Superior temporal gyrus (tissue), 1 donor: ENCODE measurements at regions not wholly inside any gene's neighbourhood (a gene's known extent, or its start where the extent isn't known, plus 50 kb on each side); places are given as distances from the start of the nearest gene placed in this dataset.

ENCODE experiments used
- DNase-seq: peaks from one replicate; pipeline ENCODE4 v3.0.0-alpha.2; 2016; ENCODE audit errors: extremely low spot score

DNA sequence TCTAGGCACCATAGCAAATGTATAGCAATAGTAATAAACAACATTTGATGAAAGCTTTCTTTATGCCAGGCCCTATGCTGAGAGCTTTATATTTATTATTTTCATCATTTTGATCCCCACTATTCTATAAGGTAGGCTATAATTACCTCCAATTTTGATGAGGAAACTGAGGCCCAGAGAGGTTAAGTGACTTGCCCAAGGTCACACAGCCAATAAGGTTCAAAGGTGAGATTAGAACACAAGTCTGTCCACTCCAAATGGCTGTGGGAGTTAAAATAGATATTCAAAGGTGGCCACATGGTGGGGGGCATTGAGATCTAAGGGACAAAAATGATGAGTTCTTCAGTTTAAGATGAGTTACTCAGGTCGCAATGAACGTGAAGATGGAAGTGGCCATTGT lies 269.9 kb downstream of the BMP7 start:
- DNase-seq, result no peak

DNA sequence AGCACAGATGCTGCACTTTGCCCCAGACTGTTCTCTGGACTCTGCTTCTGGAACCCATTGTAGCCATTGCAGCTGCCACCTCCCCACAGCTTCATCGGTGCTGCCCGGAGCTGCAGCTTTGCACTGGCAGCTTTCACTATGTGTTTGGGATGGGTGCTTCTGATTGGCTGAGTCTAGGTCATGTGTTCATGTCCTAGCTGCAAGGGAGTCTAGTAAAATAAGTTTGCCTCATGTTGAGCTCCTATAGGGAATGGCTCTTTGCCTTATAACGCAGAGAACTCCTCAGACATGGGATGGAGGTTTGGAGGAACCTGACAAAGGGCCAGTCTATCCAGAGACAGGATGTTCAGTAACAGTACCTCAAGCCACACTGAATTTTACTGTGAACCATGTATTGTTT lies 268.0 kb downstream of the BMP7 start:
- DNase-seq, result no peak

DNA sequence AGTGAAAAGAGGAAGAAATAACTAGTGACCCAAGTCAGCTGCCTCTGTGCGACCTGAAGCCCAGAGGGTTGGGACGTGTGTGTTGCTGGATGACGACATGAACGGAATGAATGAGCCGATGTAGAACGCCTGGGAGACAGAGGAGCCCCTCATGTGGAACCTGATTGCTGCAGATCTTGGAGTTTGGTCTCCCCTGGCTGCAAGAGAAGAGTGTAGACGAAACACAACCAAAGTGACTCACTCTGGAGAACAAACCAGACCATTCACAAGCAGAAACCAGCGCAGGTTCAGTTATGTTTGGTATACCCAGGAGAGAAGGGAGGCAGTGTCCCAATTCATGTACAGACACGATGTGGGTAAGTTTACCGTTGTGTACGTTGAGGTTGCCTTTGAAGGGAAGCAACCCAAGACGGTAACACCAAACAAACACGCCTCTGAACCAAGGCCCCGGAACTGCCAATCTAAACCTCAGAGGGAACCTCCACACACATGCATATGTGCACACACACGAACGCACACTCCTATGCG lies 265.9 kb downstream of the BMP7 start:
- no peak for DNase-seq

DNA sequence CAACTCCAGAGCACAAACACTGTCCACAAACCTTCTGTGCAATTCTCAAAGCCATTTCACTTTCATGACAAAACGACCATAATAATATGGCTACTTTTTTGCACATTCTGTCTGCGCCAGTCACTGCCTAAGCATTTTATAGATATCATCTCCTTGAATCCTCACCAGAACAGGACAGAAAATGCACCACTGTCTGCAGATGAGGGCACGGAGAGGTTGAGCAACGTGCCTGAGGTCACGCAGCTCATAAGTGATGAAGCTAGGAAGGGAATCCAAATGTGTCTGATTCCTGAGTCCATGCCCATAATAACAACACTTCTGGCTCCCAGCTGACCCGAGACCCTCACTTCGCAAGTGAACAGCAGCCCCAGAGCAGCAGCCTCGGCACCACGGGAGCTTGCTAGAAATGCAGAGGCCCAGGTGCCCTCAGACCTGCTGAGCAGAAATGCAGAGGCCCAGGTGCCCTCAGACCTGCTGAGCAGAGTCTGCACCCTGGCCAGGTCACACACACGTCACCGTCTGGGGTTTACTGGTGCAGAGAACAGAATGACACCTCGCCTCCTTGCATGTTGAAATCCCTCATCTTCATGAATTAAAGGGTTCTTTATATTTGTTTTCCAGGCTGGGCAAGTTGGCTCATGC lies 265.2 kb downstream of the BMP7 start:
- no peak for DNase-seq

DNA sequence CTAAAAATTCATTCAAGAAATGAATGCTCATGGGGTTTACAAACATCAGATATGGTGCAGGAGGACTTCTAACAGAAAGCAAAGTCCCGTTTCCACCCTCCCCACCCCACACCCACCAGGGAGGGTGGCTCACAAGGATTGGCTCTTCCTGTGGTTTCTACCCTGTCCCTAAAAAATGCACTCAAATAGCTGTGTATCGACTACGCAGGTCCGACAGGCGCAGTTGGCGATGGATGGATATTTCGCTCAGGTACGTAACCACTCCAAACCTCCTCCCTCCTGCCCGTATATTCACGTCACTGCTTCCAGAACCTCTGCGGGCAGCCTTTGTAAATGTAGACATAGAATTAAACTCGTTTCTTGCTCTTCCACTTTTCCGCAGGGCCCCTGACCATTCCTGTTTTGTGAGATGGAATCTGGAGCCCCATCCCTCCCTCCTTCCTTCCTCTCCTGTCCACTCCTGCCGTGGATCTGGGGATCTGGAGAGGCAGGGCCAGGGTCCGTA lies 264.3 kb downstream of the BMP7 start:
- no peak for DNase-seq

DNA sequence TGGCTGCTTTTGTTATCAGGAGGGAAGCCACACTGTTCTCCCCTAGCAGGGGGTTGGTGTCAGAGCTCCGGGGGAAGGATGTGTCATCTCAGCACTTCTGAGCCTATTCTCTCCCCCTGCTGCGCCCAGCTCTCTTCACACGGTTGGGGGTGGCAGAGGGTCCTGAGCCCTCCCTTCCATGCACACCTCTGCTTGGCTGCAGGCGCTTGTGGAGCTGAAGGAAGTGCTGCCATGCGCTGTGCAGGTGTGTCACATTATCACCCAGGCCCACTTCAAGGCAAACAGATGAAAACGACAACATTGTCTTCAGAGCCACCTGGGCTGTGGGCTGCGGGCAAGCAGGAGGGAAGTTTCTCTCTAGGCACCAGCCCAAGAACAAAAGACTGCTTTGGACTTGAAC lies 263.4 kb downstream of the BMP7 start:
- no peak for DNase-seq

DNA sequence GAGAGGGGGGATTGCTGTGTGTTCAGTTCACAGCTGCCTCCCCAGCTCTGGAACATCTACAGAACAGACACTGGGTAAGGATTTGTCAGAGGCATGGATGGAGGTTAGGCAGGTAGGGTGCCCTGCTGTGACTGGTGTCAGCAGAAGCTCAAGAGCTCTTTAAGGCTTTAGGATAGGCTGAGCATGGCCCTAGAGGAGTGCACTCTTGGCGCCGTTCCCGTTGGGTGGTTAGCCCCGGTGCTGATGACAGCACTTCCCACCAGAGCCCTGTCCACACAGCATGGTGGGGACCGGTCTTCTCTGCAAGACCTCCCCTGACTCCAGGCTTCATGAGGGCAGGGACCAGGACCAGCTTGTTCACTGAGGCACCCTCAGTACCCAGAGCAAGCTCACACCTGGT lies 262.0 kb downstream of the BMP7 start:
- no peak for DNase-seq

DNA sequence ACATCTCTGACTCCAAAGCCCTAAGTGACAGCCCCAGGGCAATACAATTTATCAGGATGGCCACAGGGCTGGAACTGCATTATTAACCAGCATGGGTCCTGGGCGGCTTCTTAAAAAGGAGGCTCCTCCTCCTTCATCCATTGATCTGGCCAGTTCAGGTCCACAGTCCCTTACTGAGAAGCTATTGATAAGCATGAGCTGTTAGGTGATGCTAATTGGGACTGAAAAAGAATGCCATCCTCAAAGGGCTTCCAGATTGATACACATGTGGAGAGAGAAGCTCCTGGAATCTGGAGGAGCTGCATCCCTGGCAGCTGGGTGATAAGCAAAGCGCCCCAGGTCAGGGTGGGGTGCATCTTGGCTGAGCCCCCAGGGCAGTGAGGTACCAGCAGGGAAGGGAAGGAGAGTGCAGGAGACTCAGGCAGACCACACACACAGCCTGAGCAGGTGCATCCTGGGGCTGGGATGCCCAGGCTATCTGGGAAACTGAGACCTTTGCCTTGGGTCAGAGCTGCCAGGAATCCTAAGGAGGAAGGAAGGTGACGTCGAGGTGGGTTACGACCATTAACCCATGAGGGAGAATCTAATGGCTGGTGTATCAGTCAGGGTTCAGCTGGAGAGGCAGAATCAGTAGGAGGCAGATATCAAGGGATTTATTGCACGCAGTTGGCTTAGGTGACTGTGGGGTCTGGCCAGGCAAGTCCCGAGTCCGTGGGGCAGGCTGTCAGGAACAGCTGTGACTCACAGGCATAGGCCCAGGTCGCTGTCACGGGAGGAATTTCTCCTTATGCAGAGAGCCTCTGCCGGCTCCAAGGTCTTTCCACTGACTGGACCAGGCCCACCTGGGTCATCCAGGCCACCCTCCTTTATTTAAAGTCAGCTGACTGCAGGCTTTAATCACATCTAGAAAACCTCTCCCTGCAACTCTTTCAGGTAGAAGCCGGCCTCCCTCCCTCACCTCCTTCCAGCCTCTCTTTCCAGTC lies 261.2 kb downstream of the BMP7 start:
- DNase-seq, result no peak

DNA sequence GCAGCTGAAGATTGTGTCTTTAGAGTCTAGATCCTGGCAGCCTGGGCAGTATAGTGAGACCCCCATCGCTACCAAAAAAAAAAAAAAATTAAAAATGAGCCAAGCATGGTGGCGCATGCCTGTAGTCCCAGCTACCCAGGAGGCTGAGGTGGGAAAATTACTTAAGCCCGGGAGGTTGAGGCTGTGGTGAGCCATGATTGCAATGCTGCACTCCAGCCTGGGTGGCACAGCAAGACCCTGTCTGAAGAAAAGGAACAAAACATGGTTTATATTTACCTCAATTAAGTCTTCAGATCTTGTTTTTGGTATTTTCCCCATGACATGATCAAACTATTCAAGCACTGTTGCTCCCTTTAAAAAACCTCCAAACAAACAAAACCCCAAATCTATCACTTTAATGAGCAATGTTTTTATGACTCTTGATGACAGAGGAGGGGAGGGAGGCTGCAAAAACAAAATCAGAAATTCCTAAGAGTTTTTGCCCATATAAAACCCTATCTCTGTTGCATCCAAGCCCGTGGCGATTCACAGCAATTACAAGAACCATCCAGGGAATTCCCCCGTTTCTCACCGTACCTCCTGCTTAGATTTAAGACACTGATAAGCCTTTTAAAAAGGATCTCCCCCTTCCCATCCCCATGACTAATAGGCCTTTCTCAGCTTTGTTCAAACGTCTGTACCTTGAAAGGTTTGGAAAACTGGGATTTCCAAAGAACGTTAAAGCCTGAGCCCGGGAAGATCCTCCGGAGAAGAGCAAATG lies 259.9 kb downstream of the BMP7 start:
- no peak for DNase-seq

DNA sequence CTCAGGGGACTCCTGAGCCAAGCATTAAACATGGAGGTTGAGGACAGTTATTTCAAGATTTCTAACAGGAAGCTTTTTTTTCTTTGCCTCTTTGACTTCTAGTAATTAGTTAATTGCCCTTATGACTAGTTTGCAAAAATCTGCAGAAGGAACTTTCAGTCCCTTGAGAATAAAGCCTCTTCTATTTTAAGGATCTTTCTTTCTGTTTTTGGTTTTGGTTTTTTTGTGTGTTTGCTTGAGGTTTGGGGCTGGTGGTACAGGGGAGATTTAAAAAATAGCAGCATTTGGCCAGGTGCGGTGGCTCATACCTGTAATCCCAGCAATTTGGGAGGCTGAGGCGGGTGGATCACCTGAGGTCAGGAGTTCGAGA lies 259.3 kb downstream of the BMP7 start:
- no peak for DNase-seq

DNA sequence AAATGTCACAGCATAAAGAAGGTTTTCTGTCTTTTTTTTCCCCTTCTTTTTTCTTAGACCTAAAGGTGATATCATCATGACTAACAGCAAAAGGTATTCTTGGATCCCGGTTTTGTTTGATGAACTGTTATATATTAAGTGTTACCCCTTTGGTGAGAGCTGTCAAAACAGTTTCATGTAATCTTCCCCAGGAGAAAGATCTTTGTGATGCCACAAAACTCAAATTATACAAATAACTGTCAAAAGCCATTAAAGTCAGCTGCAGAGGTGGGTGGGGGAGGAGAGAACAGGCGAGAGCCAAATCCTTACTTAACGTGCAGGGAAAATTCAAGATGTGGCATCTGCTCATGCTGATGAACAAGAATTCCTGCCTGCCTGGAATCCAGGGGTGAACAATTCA lies 258.2 kb downstream of the BMP7 start:
- no peak for DNase-seq

DNA sequence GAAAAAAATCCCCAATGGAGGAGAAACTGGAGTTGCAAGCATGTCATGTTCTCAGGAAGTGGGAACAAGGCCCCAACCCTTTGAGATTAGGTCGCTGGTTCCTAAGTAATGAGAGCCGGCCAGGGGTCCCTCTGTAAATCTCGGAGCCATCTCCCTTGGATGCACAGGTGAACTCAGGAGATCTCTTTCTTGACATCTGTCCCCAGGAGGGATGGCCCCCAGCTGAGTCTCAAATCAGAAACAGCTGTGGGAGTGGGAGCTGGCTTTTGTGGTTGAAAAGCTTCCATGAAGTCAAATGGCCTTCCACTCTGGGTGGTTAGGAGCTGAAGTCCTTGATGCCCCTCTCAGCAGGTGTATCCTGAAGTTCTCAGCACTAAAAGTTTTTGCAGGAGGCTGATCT lies 257.1 kb downstream of the BMP7 start:
- DNase-seq, result no peak

DNA sequence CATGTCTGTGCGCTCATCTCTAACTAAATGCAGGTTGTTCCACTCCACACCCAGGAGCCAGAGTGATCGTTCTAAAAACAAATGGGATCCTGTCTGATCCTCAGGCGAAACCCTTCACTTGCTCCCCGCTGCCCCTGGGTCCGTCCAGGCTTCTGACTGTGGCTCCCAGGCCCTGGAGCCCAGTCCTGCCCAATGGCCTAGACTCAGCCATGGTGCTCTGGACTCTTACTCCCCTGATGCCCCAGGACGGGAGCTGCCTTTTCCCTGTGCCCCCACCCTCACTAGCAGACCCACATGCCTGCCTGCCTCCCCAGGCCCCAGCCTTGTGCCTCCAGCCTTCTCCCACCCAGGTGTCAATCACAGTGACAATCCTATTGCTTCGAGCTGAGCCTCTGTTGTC lies 256.7 kb downstream of the BMP7 start:
- no peak for DNase-seq

DNA sequence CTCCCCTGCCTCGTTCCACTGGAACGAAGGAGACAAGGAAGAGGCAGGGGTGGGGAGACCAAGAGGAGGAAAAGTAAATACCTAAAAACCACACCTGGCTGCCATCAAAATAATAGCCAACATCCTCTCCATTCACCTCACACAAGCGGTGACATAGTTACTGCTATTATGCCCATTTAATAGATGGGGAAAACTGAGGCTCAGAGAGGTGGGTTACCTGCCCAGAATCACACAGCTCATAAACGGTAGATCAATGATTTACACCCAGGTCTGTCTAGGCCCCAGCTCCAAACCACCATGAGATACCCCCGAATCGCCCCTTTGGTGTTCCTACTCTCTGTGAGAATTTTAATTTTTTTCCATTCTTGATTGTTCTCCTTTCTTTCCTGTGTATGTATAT lies 253.8 kb downstream of the BMP7 start:
- DNase-seq, result no peak

DNA sequence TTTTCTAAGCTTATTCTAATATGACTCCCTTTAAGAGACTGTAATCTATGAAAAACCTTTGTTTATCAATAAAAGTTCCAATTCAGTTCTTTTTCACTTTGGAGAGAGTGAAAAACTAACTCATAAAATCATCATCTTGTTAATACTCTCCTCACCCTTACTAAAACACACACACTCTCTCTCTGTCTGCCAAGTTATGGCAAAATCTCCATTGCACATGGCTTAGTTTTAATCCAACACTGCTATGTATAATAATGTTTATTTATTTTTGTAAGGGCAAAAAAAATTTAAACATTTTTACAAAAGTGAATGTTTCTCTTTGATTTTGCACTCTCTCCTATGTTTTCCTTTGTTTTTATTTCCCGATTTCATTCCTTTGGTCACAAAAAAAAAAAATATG lies 253.2 kb downstream of the BMP7 start:
- no peak for DNase-seq

DNA sequence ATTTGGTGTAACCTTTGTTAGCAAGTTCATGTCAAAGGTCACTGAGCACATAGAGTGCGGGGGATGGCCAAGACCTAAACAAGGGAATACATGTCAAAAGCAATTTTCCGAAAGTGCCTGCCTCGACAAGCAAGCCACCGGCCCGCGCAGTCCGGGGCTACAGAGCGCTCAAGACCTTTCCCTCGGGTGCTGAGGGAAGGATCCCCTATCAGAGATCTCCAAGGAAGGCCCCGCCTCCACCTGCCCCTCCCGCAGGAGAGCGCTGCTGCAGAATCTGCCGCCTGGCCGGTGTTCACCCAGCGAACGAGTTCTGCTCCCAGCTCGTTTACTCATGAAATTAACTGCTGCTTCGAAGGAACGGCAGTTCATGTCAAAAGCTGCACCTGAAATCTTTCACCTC lies 252.7 kb downstream of the BMP7 start:
- DNase-seq, result no peak

DNA sequence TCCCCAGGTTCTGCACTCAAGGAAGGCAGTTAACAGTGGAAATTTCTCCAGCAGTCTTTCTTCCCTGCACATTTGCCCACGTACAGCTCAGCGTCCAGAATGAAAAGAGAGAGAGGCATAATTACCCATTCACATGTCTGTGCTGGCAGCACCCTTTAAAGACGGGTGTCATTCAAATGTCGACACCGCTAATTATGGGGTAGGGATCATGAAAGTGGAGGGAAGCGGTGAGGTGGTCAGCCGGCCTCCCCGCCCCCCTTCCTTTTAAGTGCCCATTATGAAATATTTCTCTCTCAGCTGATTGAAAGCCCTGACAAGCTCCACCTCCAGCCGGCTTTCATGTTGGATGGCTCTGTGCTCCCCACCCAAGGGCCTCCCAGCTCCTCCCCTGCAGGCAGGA lies 246.1 kb downstream of the BMP7 start:
- no peak for DNase-seq

DNA sequence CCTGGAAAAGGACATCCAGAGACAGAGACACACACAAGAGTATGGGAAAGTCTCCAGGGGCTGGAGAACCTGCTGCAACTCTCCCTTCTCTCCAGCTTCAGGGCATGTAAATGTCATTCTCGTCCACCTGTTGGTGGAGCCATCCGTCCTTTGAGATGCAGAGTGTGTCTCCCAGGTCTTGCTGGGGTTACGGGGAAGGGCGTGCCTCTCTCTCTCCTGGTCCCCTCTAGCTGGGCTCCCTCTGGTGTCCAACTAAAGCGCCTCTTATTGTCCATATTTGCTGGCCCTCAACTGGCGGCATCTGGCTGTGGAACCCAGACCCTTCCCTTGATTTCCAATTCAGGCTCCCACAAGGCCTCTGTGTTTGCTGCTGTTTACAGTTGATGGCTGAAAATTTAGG lies 244.1 kb downstream of the BMP7 start:
- DNase-seq, result no peak

DNA sequence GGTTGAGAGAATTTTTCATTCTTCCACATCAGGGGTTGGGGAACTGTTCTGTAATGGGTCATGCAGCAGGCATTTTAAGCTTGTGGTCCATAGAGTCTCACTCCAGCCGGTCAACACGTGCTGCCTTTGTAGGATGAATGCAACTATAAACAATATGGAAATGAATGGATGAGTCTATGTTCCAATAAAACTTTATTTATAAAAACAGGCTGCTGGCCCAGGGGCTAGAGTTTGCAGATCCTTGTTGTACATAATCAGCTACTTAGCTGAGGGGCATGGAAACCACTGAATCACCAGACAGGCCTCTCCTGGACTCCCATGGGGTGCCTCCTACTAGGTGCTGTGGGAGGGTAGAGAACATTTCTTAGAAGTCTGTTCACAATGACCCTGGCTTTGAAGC lies 243.4 kb downstream of the BMP7 start:
- DNase-seq, result no peak

DNA sequence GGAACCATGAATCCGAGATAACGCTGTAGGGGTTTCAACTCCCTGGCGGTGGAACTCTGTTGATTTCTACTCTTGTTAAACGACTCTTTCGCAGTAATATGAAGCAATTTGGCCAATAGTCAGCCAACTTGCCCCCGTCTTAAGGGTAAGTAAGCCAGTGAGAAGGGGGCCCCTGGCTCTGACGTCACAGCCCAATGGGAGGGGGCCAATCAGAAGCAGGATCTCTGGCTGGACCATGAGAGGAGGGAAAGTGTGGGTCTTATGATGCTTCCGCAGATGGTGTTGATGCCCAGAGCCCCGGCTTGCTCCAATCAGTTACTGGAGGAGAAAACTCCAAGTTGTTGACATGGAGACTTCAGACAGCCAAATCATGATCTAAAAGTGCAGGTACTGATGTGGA lies 242.4 kb downstream of the BMP7 start:
- DNase-seq, result no peak

DNA sequence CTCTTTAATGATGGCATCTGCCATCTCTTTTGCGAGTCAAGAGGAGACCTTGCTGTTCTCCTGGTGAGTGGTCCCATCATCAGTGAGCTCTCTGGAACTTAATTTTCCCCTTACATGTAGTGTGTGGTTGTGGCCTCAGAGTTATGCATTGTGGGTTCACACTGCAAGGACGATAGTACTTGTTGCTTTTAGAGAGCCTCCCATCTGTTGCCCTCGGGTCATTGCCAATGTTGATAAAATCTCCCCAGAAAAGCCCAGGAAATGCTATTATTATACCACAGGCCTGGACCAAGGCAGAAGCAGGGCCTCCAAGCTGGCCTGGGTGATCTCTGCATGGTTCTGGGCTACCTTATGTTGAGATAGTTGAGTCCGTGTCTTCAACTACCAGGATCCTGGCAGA lies 241.6 kb downstream of the BMP7 start:
- no peak for DNase-seq

DNA sequence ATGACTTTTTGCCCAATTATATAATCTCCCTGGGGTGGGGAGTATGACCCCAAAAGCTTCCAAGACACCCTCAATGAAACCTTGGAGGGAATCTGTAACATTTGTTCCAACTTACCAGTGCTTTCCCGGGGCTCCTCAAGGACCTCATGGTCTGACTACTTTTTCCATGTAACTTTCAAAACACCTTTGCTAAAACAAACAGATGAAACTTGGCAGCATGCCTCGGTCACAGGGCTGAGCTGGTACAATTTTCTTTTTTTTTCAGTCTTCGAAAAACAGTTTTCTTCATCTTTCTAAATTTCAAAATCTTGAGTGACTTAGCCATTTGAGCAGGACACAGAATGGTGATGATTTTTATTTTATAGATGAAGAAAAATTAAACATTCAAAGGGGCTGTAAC lies 241.2 kb downstream of the BMP7 start:
- no peak for DNase-seq
